Right renal cortex interstitium (tissue), 3 donors: ENCODE measurements at regions not wholly inside any gene's neighbourhood (a gene's known extent, or its start where the extent isn't known, plus 50 kb on each side); places are given as distances from the start of the nearest gene placed in this dataset.
"Not testable (repeated sequence)": the region's sequence is repeated elsewhere in the genome, so short reads cannot be mapped to it uniquely, and the experiment has no call there.

Experiments
- DNase-seq, 3 donors: peaks; one replicate each; pipeline ENCODE4 v3.0.0-alpha.2; 2013; ENCODE audit warnings: low read depth in 3 of 3, low spot score in 2 of 3

- DNase-seq: no peak
These were observed 212.3 kb upstream of the TBX18 start for GRCh38 chr6:84976526-84977362.

- no peak for DNase-seq
These were observed 210.9 kb upstream of the TBX18 start for GRCh38 chr6:84975316-84975715.

- DNase-seq: no peak
These were observed 209.2 kb upstream of the TBX18 start for GRCh38 chr6:84973606-84974005.

GRCh38 chr6:84967965-84968364, 203.6 kb upstream of the TBX18 start:
- no peak for DNase-seq

- DNase-seq: no peak
These were observed 203.0 kb upstream of the TBX18 start for GRCh38 chr6:84967389-84967788.

- DNase-seq: no peak
These were observed 188.8 kb upstream of the TBX18 start for GRCh38 chr6:84953111-84953755.

GRCh38 chr6:84944926-84945325, 180.5 kb upstream of the TBX18 start:
- not testable (repeated sequence) for DNase-seq

- no peak for DNase-seq
These were observed 179.5 kb upstream of the TBX18 start for GRCh38 chr6:84943905-84944304.

GRCh38 chr6:84941609-84942008, 177.2 kb upstream of the TBX18 start:
- DNase-seq: not testable (repeated sequence)

GRCh38 chr6:84929212-84929611, 164.8 kb upstream of the TBX18 start:
- DNase-seq: no peak

GRCh38 chr6:84927551-84927950, 163.2 kb upstream of the TBX18 start:
- DNase-seq: no peak

GRCh38 chr6:84926189-84927155, 162.1 kb upstream of the TBX18 start:
- no peak for DNase-seq

GRCh38 chr6:84921891-84922290, 157.5 kb upstream of the TBX18 start:
- DNase-seq: no peak

- DNase-seq: no peak
These were observed 155.6 kb upstream of the TBX18 start for GRCh38 chr6:84920021-84920420.

- DNase-seq: no peak
These were observed 152.3 kb upstream of the TBX18 start for GRCh38 chr6:84916704-84917103.

GRCh38 chr6:84912472-84913322, 148.3 kb upstream of the TBX18 start:
- DNase-seq: no peak

- no peak for DNase-seq
These were observed 146.7 kb upstream of the TBX18 start for GRCh38 chr6:84910906-84911607.

GRCh38 chr6:84908304-84908904, 144.0 kb upstream of the TBX18 start:
- no peak for DNase-seq

- no peak for DNase-seq
These were observed 142.1 kb upstream of the TBX18 start for GRCh38 chr6:84906514-84906913.
